HG02840 (cell line): ENCODE measurements at regions not wholly inside any gene's neighbourhood (a gene's known extent, or its start where the extent isn't known, plus 50 kb on each side); places are given as distances from the start of the nearest gene placed in this dataset.
A peak's percentile ranks its signal among the peaks of the same experiment; 100 is the strongest.

Experiments
- ATAC-seq: cut with Tn5 transposase; IDR thresholded peaks from one replicate; pipeline ENCODE4 v1.9.1; 2021; ENCODE audit warnings: mild to moderate bottlenecking, moderate library complexity, moderate number of reproducible peaks; ENCODE audit not compliant: unreplicated experiment, low FRiP score

- ATAC-seq, result no peak
These were observed 78.1 kb downstream of the ASB9 start for GRCh38 chrX:15191830-15192229.

DNA sequence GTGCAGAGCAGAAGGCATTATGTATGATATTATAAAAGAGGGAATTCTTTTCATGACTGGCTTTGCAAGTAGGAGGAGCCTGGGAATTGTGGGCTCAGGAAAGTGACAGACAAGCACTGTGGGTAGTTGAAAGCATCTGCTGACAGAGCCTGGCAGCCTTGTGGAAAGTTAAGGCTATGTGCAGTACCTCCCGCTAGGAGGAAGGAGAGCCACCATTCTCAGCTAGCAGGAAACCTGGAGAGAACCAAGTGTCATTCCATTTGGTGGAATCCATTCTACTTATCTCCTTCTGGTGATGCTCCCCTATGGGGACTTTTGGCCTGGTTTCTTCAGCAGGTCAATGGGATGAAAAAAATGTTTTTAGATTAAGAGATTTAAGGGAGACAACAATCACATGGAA, 81.8 kb downstream of the ASB9 start:
- no peak for ATAC-seq

- no peak for ATAC-seq
These were observed 92.6 kb downstream of the ASB9 start for GRCh38 chrX:15177316-15177715.

DNA sequence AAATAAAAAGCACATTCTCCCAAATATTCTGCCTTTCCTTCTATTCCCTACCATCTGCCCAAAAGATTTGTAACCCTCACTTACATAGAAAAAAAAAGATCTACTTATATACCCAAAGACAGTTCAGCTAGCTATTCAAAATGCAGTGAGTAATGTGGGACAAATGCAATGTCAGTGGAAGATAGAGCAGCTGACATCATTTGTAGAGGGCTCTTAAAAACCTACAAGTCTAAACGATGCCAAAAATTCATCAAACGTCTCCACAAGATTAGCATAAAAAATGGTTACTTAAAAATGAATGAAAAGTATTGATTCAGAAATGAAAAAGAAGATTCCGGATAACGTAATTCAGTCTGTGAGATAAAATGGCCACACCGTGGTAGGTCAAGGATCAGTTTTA, 96.5 kb downstream of the ASB9 start:
- ATAC-seq, result no peak

- ATAC-seq, result no peak
These were observed 99.0 kb downstream of the ASB9 start for GRCh38 chrX:15170927-15171326.

DNA sequence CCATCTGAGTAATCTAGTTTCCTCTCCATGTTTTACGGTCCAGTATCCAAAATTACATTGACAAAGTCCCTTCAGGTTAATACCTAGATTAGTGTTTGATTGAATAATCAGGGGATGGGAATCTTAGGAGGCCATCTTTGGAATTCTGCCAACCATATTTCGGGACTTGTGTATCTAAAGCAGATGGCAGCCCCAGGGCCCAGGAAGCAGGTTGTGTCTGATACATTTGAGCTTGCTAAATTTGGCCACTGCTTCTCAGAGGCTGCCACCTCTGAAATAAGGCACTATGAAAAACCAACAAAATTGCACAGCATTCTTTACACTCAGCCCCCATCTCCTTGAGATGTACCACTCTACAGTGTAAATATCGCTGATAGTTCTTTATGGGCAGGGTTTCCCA, 102.1 kb downstream of the ASB9 start:
- no peak for ATAC-seq

- no peak for ATAC-seq
These were observed 104.1 kb downstream of the ASB9 start for GRCh38 chrX:15165832-15166231.

DNA sequence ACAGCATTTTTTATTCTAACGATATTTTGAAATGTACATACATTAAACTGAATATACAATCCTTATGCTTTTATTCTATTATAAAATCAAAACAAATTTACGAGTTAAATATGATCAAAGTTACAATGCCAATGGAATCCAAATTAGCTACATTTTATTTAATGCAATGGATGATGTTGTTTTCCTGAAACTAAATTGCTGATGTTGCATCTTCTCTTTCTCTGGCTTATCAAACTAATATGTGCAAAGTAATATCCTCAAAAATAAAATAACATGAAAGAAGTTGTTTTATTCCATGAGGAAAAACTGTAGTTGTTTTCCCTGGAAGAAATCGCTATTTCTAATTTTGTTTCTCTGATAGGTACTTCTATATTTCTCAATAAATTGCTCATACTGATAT, 106.8 kb downstream of the ASB9 start:
- ATAC-seq, result no peak

DNA sequence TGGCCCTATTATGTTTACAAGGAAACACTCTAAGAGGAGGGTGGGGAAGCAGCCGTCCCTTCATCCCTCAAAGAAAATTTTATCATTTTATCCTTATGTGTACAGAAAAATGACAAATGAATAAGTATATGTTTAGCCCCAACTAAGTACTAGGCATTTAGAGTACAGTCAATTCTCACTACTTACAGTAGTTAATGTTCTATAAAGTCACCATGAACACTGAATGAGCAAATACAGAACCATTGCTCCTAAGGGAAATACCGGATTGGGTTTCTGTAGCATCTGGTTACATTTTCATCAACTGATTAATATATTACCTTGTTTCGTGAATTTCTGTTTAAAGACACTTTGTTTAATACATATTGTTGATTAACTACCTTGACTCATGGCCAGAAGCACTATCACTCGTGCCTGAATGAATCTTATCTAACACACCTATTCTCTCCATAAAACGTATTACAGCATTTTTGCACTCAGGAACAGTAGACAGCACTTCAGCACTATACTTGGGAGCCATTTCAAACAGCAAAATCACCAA, 109.3 kb downstream of the ASB9 start:
- ATAC-seq, result peak; percentile 44

DNA sequence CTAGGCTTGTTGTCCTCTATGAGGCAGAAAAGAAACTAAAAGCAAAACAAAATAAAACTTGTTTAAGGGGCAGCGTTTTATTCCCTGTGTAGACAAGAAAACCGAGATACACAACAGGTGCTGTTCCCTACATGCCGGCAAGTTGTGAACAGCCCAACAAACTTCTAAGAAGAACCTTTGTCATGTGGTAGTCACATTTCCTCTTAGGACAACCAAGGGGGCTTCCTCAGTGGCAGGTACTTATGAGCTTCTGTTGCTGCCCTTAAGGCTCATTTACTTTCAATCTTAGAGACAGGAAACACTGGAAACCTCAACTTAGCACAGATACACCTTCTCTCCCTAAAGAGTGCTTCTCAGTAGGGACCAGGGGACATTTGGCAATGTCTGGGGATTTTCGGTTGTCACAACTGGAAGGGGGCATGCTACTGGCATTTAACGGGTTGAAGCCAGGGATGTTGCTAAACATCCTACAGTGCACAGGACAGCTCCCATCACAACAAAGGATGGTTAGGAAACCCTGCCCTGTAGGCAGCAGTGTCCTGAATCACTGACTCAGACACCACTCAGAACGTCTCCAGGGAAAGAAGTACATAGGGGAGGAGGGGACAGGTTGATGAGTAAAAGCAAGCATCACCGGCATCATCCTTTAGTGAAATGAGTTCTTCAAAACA, 111.0 kb downstream of the ASB9 start:
- peak; percentile 59 for ATAC-seq

- no peak for ATAC-seq
These were observed 111.5 kb downstream of the ASB9 start for GRCh38 chrX:15158350-15158735.

GRCh38 chrX:15157624-15158023, 112.3 kb downstream of the ASB9 start:
- no peak for ATAC-seq

GRCh38 chrX:15151267-15152186, 118.4 kb downstream of the ASB9 start:
- peak; percentile 51 for ATAC-seq

- no peak for ATAC-seq
These were observed 119.3 kb downstream of the ASB9 start for GRCh38 chrX:15150586-15150985.

GRCh38 chrX:15146515-15146914, 123.4 kb downstream of the ASB9 start:
- no peak for ATAC-seq

DNA sequence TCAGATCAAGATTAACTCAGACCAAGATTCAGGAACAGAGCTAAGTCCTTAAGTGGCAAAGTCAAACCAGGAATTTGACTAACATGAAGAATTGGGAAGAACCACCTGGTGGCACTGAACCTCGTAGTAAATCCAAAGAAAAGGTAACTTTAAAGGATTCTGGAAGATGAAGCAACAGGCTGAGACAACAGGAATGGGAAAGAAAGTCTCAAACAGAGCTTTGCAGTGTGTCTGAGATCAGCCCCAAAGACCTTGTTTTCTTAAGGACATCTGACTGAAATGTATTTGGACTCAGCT, 126.1 kb downstream of the ASB9 start:
- ATAC-seq, result no peak

DNA sequence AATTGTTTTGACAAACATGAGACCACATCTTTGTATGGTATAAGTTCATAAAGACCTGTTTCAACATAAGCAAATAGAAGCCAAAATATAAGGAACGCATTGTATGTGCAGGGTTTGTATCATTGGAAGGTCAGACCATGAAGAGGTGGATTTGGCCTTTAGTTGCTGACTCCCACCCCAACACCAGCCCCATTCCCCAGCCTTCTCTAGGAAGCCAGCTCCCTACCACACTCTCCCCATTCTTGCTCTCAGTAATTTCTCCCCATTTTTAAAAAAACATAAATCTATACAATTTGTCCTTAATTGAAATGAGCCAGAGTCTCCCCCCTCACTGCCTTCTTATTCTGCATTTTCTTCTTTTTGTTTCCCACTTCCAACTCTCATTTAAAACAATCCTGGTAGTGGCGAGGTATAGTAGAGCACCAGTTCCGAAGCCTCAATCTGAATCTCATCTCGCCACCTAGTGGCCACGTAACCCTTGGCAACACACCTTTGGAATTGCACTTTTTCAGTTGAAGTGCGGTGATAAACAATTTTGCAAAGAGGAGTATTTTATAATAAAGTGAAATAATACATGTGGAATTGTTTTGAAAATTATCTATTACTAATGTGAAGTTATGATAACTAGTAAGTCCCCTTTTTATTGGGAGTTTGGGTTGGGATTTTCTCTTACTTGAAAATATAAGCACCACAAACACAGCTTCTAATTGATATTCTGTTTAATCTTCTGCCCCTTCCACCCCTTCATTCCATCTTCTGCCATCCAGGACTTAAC, 126.6 kb downstream of the ASB9 start:
- no peak for ATAC-seq

DNA sequence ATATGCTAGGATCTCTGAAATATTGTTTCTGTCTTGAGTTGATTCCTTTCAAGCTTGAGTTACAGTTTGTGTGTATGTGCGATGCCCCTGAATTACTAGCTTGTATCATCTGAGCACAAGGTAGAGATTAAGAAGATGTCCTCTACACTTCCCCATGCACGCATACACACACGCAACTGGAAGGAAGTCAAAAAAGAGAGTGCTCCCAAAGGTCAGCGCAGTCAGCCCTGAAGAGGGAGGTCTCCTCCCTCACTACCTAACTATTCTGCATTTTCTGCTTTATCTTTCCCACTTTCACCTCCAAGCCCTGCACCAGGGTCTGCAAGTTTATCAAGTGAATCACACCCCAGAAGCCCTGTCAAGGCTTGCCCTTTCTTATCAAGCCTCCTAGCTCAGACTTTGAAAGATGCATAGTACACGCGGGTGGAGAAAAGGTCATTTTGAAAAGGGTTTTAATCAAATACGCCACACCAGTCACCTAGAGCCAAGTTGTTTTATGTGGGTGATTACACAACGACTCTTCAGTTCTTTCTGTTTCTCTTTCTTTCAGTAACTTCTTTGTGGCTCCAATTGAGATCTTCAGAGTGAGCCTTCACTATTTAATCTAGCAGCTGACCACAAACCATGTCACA, 127.7 kb downstream of the ASB9 start:
- ATAC-seq, result no peak

- no peak for ATAC-seq
These were observed 133.1 kb downstream of the ASB9 start for GRCh38 chrX:15136795-15137194.

GRCh38 chrX:15129412-15129811, 140.5 kb downstream of the ASB9 start:
- ATAC-seq, result no peak

DNA sequence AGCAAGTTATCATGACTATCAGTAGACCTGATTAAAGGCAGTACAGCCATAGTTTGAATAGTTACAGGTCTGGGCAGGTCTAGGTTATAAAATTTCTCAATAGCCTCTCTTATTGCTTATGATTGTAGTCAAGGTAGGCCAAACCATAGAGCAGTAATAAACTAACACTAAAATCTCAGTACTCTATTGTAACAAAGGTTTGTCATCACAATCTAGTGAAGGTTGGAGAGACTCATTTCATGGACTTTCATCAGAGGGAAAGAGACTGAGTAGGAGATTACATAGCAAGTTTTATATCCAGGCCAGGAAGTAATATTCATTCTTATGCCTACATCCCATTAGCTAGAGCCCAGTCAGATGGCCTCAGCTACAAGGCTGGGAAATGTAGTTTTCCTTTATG, 141.0 kb downstream of the ASB9 start:
- no peak for ATAC-seq
